Smooth muscle cell (in vitro differentiated cells): ENCODE measurements at regions not wholly inside any gene's neighbourhood (a gene's known extent, or its start where the extent isn't known, plus 50 kb on each side); places are given as distances from the start of the nearest gene placed in this dataset.

Experiments used
- DNase-seq: peaks from one replicate; lab custom pipeline; 2025; ENCODE audit not compliant: unreplicated experiment; lab: John Stamatoyannopoulos, UW
- H2AFZ ChIP-seq: fragments of 200-600 bp; sonication (generic); 2 replicates; pipeline ENCODE4 v1.6.0; 2016; ENCODE audit warnings: antibody characterized with exemption, low read depth, mild to moderate bottlenecking
- H3F3A ChIP-seq: fragments of 200-600 bp; sonication (generic); 2 replicates; pipeline ENCODE4 v1.6.0; 2017; ENCODE audit warnings: antibody characterized with exemption, low read depth
- H3K27ac ChIP-seq: fragments of 200-600 bp; sonication (generic); 2 replicates; pipeline ENCODE4 v1.5.1; 2016; ENCODE audit warnings: low read depth, mild to moderate bottlenecking
- H3K27me3 ChIP-seq: fragments of 200-600 bp; sonication (generic); 2 replicates; pipeline ENCODE4 v1.6.1; 2016; ENCODE audit warnings: low read depth, mild to moderate bottlenecking
- H3K36me3 ChIP-seq: fragments of 200-600 bp; sonication (generic); 2 replicates; pipeline ENCODE4 v1.5.1; 2016; ENCODE audit warnings: low read depth
- H3K4me1 ChIP-seq: fragments of 200-600 bp; sonication (generic); 2 replicates; pipeline ENCODE4 v1.5.1; 2016; ENCODE audit warnings: low read depth
- H3K4me2 ChIP-seq: fragments of 200-600 bp; sonication (generic); 2 replicates; pipeline ENCODE4 v1.6.0; 2016; ENCODE audit warnings: mild to moderate bottlenecking
- H3K4me3 ChIP-seq: fragments of 200-600 bp; sonication (generic); 2 replicates; pipeline ENCODE4 v1.5.1; 2016; ENCODE audit warnings: mild to moderate bottlenecking
- H3K79me2 ChIP-seq: fragments of 200-600 bp; sonication (generic); 2 replicates; pipeline ENCODE4 v1.6.0; 2016; ENCODE audit warnings: low read depth, mild to moderate bottlenecking
- H3K9ac ChIP-seq: fragments of 200-600 bp; sonication (generic); 2 replicates; pipeline ENCODE4 v1.6.0; 2016; ENCODE audit warnings: low read depth
- H3K9me3 ChIP-seq: fragments of 200-600 bp; sonication (generic); replicated peaks from 2 replicates; pipeline ENCODE4 v1.5.1; 2016; ENCODE audit warnings: low read depth
- H4K20me1 ChIP-seq: fragments of 200-600 bp; sonication (generic); 2 replicates; pipeline ENCODE4 v1.6.0; 2016; ENCODE audit warnings: low read depth
- CTCF ChIP-seq: fragments of 200-600 bp; sonication (generic); IDR thresholded peaks from 2 replicates; pipeline ENCODE4 v1.5.1; 2017; ENCODE audit warnings: borderline replicate concordance, mild to moderate bottlenecking, antibody characterized with exemption; ENCODE audit not compliant: insufficient read depth, poor library complexity, severe bottlenecking
- WGBS: methylation state at CpG from one replicate; pipeline ENCODE4 v1.1.7; 2016; ENCODE audit warnings: low lambda C conversion rate; 5-methylcytosine and 5-hydroxymethylcytosine counted together

- Histone ChIP-seq H3K9me3 (no peaks in the 10 kb centered on the region), H3K4me2 (no peak overlapping the region), H3K9ac (no peak overlapping the region), H3K4me1 (no peaks in the 10 kb centered on the region), H3K27me3 (no peaks in the 10 kb centered on the region), H3K27ac (no peak overlapping the region), H4K20me1 (no peaks in the 10 kb centered on the region), H3F3A (no peaks in the 10 kb centered on the region), H3K79me2 (no peaks in the 10 kb centered on the region), H3K36me3 (no peaks in the 10 kb centered on the region), H2AFZ (no peak overlapping the region), H3K4me3 (no peak overlapping the region)
- WGBS = 92% methylated on average over 3 of the region's 3 CpGs
- no peak for TF ChIP-seq CTCF
- DNase-seq = no peak
Measured at GRCh38 chr3:98644168-98644567, 50.8 kb upstream of the CPOX start.

- no peak for TF ChIP-seq CTCF
- H4K20me1 ChIP-seq = no peaks in the 10 kb centered on the region
- H3K4me1 ChIP-seq = no peaks in the 10 kb centered on the region
- no peaks in the 10 kb centered on the region for H3K9me3 ChIP-seq
- H3K36me3 ChIP-seq = no peaks in the 10 kb centered on the region
- 74% methylated on average over 7 of the region's 7 CpGs for WGBS
- no peak overlapping the region for H2AFZ ChIP-seq
- no peaks in the 10 kb centered on the region for H3K27me3 ChIP-seq
- H3K4me3 ChIP-seq = no peak overlapping the region
- no peaks in the 10 kb centered on the region for H3K79me2 ChIP-seq
- no peak overlapping the region for H3K9ac ChIP-seq
- H3K27ac ChIP-seq = no peak overlapping the region
- H3K4me2 ChIP-seq = no peak overlapping the region
- no peaks in the 10 kb centered on the region for H3F3A ChIP-seq
- no peak for DNase-seq
Measured at GRCh38 chr3:98645039-98645438, 51.6 kb upstream of the CPOX start.

- no peak for DNase-seq
Measured at GRCh38 chr3:98646680-98647079, 53.3 kb upstream of the CPOX start.

More at GRCh38 chr3:98646680-98647079, 53.3 kb upstream of the CPOX start:
- Histone ChIP-seq H3K9me3 (no peaks in the 10 kb centered on the region), H2AFZ (no peak overlapping the region), H3K4me2 (no peak overlapping the region), H4K20me1 (no peaks in the 10 kb centered on the region), H3K4me1 (no peaks in the 10 kb centered on the region), H3K79me2 (no peaks in the 10 kb centered on the region), H3F3A (no peaks in the 10 kb centered on the region), H3K27ac (no peak overlapping the region), H3K36me3 (no peaks in the 10 kb centered on the region), H3K9ac (no peak overlapping the region), H3K27me3 (no peaks in the 10 kb centered on the region), H3K4me3 (no peak overlapping the region)
- WGBS = 75% methylated on average over 2 of the region's 2 CpGs
- no peak for TF ChIP-seq CTCF
